Bronchial epithelial cell (primary cell): ENCODE measurements at regions not wholly inside any gene's neighbourhood (a gene's known extent, or its start where the extent isn't known, plus 50 kb on each side); places are given as distances from the start of the nearest gene placed in this dataset.
A peak's percentile ranks its signal among the peaks of the same experiment; 100 is the strongest.

Experiments used
- DNase-seq: peaks from one replicate; pipeline ENCODE4 v3.0.0-alpha.2; 2010; ENCODE audit warnings: low read depth
- FAIRE-seq: peaks from 2 replicates; lab custom pipeline; 2011; peaks lifted over from hg19 to GRCh38; lab: Jason Lieb, UNC
- H3K27me3 ChIP-seq: 2 replicates; pipeline ENCODE4 v1.5.1; 2011; ENCODE audit warnings: low read length; ENCODE audit not compliant: control insufficient read depth, insufficient read depth
- H3K36me3 ChIP-seq: 2 replicates; pipeline ENCODE4 v1.5.1; 2011; ENCODE audit warnings: low read length; ENCODE audit not compliant: control insufficient read depth, insufficient read depth
- H3K4me3 ChIP-seq: 2 replicates; pipeline ENCODE4 v1.5.1; 2011; ENCODE audit warnings: mild to moderate bottlenecking, low read depth, low read length, control low read depth
- CTCF ChIP-seq: IDR thresholded peaks from 2 replicates; pipeline ENCODE4 v1.5.1; 2011; ENCODE audit warnings: mild to moderate bottlenecking, moderate library complexity, low read length, control low read depth, inconsistent platforms; ENCODE audit not compliant: insufficient read depth, severe bottlenecking

- Histone ChIP-seq H3K27me3 (no peaks in the 10 kb centered on the region), H3K4me3 (no peak overlapping the region), H3K36me3 (no peaks in the 10 kb centered on the region)
- no peak for TF ChIP-seq CTCF
- FAIRE-seq, result no peak
- no peak for DNase-seq
Measured at GRCh38 chr13:23067129-23067528, 113.7 kb upstream of the SGCG start.

DNA sequence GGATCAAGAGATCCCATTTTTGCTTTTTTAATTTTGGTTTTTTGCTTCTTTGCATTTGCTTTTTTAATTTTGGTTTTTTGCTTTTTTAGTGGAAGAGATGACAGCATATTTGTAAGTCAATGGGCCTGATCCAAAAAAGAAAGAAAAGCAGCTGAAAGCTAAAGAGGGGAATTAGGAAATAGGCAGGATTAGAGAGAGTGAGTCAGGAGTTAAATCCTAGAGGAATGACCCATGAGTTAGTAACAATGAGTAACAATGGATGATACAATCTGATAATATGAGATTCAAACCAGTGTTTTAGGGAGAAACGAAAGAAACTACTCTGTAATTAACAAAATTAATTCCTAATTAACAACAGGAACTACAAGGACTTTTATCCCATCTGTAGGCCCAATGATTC is 111.2 kb upstream of the SGCG start:
- no peaks in the 10 kb centered on the region for H3K36me3 ChIP-seq
- TF ChIP-seq CTCF, result no peak
- DNase-seq (peak; percentile 84), FAIRE-seq (no peak)
- no peaks in the 10 kb centered on the region for H3K27me3 ChIP-seq
- no peak overlapping the region for H3K4me3 ChIP-seq

DNA sequence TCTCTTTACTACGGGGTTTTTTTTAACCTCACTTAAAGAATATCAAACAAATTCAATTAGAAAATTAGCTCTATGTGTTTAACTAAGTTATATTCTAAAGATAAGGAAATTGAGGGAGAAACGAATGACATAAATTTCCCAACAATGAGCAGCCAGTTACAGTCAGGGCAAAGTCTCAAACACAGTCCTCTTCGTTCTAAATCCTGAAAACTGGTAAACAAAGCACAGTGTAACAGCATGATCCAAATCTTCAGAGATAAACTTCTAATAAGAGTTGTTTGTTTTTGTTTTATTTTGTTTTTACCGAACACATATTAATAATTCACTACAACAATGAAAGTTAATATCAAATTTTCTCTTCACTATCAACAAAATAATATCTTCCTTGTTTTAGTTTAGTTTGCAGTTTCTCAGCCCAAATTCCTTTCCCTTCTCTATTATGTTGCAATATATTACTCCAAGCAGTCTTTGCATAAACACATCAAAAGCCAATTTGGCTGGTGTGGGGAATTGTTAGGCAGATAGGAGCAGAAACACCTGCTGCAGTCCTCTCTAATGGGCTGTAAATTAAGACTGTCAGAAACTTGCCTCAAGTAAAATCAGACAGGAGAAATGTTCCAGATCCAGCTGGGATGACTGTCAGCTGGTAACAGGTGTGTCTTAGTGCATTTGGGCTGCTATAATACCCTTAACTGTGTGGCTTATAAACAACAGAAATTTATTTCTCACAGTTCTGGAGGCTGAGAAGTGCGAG is 106.5 kb upstream of the SGCG start:
- Histone ChIP-seq H3K4me3 (no peak overlapping the region), H3K27me3 (no peaks in the 10 kb centered on the region), H3K36me3 (no peaks in the 10 kb centered on the region)
- TF ChIP-seq CTCF, result no peak
- no peak for FAIRE-seq
- no peak for DNase-seq

- H3K36me3 ChIP-seq, result no peaks in the 10 kb centered on the region
- H3K4me3 ChIP-seq, result no peak overlapping the region
- FAIRE-seq (no peak), DNase-seq (no peak)
- no peak for TF ChIP-seq CTCF
- no peaks in the 10 kb centered on the region for H3K27me3 ChIP-seq
Measured at GRCh38 chr13:23081220-23081619, 99.6 kb upstream of the SGCG start.

DNA sequence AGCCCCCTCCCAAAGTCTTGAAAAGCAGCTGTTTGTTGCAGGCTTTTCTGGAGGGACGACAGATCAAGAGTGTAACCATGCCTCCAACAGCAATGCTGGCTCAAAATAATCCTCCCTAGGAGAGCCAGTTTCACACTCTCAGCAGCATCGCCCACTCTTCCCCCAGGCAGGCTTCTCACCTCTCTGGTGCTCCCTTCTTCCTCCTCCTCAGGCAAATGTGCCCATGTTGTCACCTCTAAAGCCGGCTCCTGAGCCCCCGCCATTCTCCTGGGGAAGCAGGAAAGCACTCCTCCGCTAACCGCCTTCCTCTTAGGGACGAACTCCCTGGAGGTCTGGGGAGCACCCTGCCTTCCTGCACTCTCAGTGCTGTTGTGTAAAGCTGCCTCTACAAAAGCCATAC is 98.9 kb upstream of the SGCG start:
- Histone ChIP-seq H3K36me3 (no peaks in the 10 kb centered on the region), H3K27me3 (no peaks in the 10 kb centered on the region), H3K4me3 (no peak overlapping the region)
- no peak for FAIRE-seq
- no peak for DNase-seq
- TF ChIP-seq CTCF, result no peak
